Hepatic stellate cell (primary cell): ENCODE measurements at regions not wholly inside any gene's neighbourhood (a gene's known extent, or its start where the extent isn't known, plus 50 kb on each side); places are given as distances from the start of the nearest gene placed in this dataset.
"Not testable (repeated sequence)": the region's sequence is repeated elsewhere in the genome, so short reads cannot be mapped to it uniquely, and the experiment has no call there.

Experiments
- DNase-seq: peaks from one replicate; pipeline ENCODE4 v3.0.0; 2011; ENCODE audit warnings: low spot score

GRCh38 chr6:147911057-147911456 lies 402.6 kb downstream of the SAMD5 start:
- no peak for DNase-seq

- DNase-seq: no peak
Observed at GRCh38 chr6:147911686-147912085, 403.2 kb downstream of the SAMD5 start.

GRCh38 chr6:147922799-147923198 lies 414.3 kb downstream of the SAMD5 start:
- no peak for DNase-seq

GRCh38 chr6:147924598-147924997 lies 416.1 kb downstream of the SAMD5 start:
- no peak for DNase-seq

GRCh38 chr6:147925826-147926225 lies 416.8 kb upstream of the SASH1 start:
- no peak for DNase-seq

- no peak for DNase-seq
Observed at GRCh38 chr6:147930745-147931144, 411.9 kb upstream of the SASH1 start.

- no peak for DNase-seq
Observed at GRCh38 chr6:147933224-147933623, 409.4 kb upstream of the SASH1 start.

GRCh38 chr6:147935656-147936055 lies 407.0 kb upstream of the SASH1 start:
- no peak for DNase-seq

GRCh38 chr6:147936703-147937470 lies 405.8 kb upstream of the SASH1 start:
- DNase-seq: no peak

- DNase-seq: no peak
Observed at GRCh38 chr6:147941143-147941542, 401.5 kb upstream of the SASH1 start.

- no peak for DNase-seq
Observed at GRCh38 chr6:147942363-147942762, 400.3 kb upstream of the SASH1 start.

- no peak for DNase-seq
Observed at GRCh38 chr6:147944122-147944521, 398.5 kb upstream of the SASH1 start.

GRCh38 chr6:147947521-147947920 lies 395.1 kb upstream of the SASH1 start:
- DNase-seq: no peak

GRCh38 chr6:147949981-147950622 lies 392.5 kb upstream of the SASH1 start:
- DNase-seq: no peak

- no peak for DNase-seq
Observed at GRCh38 chr6:147950623-147950987, 392.0 kb upstream of the SASH1 start.

- no peak for DNase-seq
Observed at GRCh38 chr6:147951726-147952125, 390.9 kb upstream of the SASH1 start.

GRCh38 chr6:147954938-147955337 lies 387.7 kb upstream of the SASH1 start:
- no peak for DNase-seq

GRCh38 chr6:147958683-147959082 lies 384.0 kb upstream of the SASH1 start:
- DNase-seq: no peak

GRCh38 chr6:147961481-147962141 lies 381.0 kb upstream of the SASH1 start:
- no peak for DNase-seq

GRCh38 chr6:147965448-147965847 lies 377.2 kb upstream of the SASH1 start:
- not testable (repeated sequence) for DNase-seq

GRCh38 chr6:147970970-147971369 lies 371.7 kb upstream of the SASH1 start:
- no peak for DNase-seq

GRCh38 chr6:147972448-147972847 lies 370.2 kb upstream of the SASH1 start:
- no peak for DNase-seq

- no peak for DNase-seq
Observed at GRCh38 chr6:147973806-147974205, 368.8 kb upstream of the SASH1 start.
